Retinal pigment epithelial cell (primary cell): ENCODE measurements at regions not wholly inside any gene's neighbourhood (a gene's known extent, or its start where the extent isn't known, plus 50 kb on each side); places are given as distances from the start of the nearest gene placed in this dataset.

ENCODE experiments used
- DNase-seq: peaks from one replicate; pipeline ENCODE4 v3.0.0-alpha.2; 2010; ENCODE audit warnings: low read depth
- H3K4me3 ChIP-seq: 2 replicates; pipeline ENCODE4 v1.5.1; 2011; ENCODE audit warnings: mild to moderate bottlenecking, low read length, control low read depth, moderate library complexity
- TF ChIP-seq, protein P1 (sequence below): conservative IDR thresholded peaks from 2 replicates; pipeline ENCODE4 v1.5.1; 2011; ENCODE audit warnings: low read depth, low read length, control low read depth, inconsistent platforms

DNA sequence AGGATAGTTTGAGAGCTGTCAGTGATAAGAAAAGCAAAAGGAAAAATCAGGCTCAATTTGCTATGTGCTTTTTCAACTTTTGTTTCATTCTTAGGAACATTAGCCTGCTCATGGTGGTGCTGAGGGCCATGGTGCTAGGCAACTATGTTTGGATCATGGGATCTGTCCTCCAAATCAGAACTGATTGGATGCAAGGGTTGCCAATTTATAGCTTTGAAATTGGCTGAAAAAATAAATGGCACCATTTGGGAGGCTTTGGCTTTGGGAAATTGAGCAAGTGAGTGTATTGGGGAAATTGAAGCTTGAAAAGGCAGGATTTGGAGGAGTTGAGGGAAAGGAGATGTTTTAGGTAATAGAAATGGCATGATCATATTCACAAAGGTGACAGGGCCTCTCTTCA, 103.8 kb downstream of the CYP26A1 start:
- TF ChIP-seq, protein P1, sequence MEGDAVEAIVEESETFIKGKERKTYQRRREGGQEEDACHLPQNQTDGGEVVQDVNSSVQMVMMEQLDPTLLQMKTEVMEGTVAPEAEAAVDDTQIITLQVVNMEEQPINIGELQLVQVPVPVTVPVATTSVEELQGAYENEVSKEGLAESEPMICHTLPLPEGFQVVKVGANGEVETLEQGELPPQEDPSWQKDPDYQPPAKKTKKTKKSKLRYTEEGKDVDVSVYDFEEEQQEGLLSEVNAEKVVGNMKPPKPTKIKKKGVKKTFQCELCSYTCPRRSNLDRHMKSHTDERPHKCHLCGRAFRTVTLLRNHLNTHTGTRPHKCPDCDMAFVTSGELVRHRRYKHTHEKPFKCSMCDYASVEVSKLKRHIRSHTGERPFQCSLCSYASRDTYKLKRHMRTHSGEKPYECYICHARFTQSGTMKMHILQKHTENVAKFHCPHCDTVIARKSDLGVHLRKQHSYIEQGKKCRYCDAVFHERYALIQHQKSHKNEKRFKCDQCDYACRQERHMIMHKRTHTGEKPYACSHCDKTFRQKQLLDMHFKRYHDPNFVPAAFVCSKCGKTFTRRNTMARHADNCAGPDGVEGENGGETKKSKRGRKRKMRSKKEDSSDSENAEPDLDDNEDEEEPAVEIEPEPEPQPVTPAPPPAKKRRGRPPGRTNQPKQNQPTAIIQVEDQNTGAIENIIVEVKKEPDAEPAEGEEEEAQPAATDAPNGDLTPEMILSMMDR = no peak
- no peak overlapping the region for H3K4me3 ChIP-seq
- no peak for DNase-seq

DNA sequence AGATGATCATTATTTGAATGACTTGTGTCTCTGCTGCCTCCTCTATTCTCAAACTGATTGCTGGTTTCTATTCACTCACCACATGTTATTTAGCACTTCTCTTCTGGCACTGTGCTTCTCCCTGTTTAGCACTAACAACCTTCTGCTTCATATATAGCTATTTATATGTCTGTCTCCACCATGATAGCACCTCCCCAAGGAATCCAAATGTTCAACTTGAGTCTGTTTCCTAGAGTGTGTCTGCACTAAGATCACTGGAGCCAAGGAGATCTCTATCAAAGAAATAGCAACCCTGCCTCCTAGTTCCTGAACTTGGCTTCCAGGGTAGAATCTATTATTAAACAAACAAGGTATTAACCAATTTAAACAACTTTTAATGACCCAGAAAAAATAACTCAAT, 104.5 kb downstream of the CYP26A1 start:
- no peak for DNase-seq
- TF ChIP-seq, protein P1 = no peak
- no peak overlapping the region for H3K4me3 ChIP-seq

DNA sequence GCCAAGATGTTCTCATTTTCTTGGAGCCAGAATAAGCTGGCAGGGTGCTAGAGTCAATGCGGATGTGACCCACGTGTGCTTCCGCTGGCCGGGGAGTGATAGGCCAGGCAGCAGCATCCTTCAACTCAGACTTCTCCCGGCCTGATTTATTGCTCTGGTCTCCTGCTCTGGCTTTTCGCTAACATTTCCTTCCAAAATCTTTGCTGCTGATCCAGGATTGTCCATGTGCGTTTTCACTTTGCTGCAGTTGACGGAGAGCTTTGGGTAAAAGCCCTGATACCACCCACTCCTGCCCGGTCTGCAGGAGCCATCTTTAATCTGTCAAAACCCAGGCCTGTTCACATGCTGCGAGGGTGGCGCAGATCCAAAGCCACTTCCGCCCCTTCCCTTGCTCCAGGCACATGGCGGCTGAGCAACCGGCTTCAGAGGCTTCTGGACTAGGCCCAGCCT, 106.8 kb downstream of the CYP26A1 start:
- DNase-seq = no peak
- H3K4me3 ChIP-seq = no peak overlapping the region
- TF ChIP-seq, protein P1 = no peak

DNA sequence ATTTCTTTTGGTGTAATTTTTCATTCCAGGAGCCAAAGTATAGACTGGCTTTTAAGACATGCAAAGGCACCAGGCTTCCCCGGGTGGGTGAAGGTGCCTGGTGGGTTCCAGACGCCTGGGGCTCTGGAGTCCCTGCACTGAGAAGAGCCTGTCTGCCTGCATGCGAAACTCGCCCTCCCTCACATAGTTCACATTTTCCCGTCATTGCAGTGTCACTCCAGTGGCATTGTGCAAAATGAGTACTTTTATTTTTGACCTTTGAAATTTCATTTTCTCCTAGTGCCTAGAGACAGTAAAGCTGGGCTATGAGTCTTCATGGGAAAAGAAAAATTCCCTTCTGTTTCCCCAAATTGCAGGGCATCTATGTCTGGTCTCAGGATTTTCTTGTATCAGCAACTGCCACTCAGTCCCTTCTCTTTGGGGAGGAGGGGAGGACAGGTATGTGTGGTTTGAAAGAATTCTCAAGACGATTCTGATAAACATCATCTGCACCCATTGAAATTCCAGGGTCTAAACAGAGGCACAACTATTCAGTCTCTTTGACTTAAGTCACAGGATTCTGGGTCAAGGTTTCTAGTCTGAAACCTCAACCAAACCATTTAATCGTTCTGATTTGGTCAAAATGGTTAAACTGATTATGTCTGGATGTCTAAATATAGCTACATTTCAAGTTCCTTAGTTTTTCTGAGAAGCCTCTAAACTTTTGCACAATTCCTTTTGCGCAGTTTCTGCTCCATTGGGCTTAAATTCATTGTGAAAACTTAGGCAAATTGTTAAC, 107.8 kb downstream of the CYP26A1 start:
- TF ChIP-seq, protein P1 = no peak
- peak; percentile 39 for DNase-seq
- no peak overlapping the region for H3K4me3 ChIP-seq

DNA sequence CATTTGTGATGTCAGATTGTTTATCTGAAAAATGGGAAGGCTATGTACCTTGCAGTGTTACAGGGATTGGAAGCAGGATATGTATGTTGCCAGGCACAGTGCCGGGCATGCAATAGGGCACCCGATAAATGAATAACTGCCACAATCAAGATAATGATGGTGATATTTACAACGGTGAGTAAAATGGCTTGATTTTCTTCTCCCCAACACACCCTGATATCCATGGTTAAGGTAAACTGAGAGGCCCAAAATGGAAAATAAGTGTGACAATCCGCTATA, 108.3 kb downstream of the CYP26A1 start:
- no peak overlapping the region for H3K4me3 ChIP-seq
- TF ChIP-seq, protein P1 = no peak
- no peak for DNase-seq

DNA sequence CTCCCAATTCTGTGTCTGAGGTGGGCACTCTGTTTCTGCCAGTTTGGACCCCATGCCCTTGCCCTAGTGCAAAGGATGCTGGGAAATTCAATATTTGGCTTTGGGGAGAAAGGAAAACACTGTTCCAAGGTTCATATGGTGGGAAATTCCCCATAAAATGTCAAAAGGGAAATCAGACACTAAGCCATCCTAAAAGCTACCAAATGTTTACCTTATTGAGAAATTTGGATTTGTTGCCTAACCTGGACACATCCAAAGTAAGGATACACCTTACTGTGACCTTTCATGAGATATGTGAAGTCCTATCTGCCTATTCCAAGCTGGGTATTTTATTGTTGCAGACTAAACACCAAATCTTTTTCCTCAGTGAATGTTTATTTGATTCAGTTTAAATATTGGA, 109.1 kb downstream of the CYP26A1 start:
- TF ChIP-seq, protein P1 = no peak
- no peak overlapping the region for H3K4me3 ChIP-seq
- DNase-seq = no peak

DNA sequence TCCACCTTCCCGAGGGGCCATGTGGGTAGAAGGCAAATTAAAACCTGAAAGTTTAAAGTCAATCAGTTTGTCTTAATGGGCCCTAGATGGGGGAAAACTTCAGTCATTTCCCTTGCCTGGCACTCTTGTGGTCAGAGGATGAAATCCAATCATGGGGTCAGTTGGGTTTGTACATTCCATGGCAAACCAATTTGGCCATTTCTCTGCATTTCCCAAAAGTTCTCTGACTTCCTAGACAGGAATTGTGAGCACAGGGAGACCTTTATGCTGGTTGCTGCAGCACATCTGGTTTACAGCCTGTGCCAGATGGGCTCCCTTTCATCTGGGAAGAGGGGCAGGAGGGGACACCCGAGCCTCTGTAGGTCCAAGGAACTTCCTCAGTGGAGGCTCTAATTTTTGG, 113.0 kb downstream of the CYP26A1 start:
- DNase-seq = no peak
- TF ChIP-seq, protein P1 = no peak
- no peak overlapping the region for H3K4me3 ChIP-seq
